ENCODE measurements at regions not wholly inside any gene's neighbourhood (a gene's known extent, or its start where the extent isn't known, plus 50 kb on each side); places are given as distances from the start of the nearest gene placed in this dataset.

DNA sequence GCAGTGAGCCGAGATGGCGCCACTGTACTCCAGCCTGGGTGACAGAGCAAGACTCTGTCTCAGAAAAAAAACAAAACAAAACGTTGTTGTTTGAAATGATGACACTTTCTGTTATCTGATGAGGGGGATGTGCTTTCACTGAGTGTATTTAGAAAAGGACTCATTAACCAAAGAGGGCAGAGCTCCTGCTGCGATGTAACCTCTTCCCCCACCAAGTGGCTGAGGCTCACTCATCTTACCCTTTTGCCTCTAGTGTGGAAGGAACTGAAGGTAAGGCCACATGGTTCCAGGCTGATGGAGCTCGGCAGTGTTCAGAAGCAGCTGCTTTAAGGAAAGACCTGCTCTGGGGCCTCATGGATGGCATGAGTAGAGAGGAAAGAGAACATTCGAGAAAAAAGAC lies 105.7 kb upstream of the RUNX1 start:
- DNase-seq = no peak
- peaks cover 6 to 23% (median 14%) of the 10 kb centered on the region in 8 donors for H3K9me3 ChIP-seq
- intact Hi-C loops (cut with DNase I; ENCODE audit: low total_unique reads) = no loop called here
- TF ChIP-seq CTCF (IDR thresholded peaks at IDR 0.05 in 8 of 11, conservative IDR thresholded peaks at IDR 0.05 in 3 of 11) = no peak
- TF ChIP-seq POLR2AphosphoS5 (IDR thresholded peaks at IDR 0.05) = no peak
- no peak for TF ChIP-seq POLR2A (IDR thresholded peaks at IDR 0.05)
- no peak overlapping the region for H3K27ac ChIP-seq
- no peak overlapping the region for H3K4me3 ChIP-seq
- H3K27me3 ChIP-seq (replicated peaks in 1 of 7) = no peaks in the 10 kb centered on the region
- no peaks in the 10 kb centered on the region for H3K36me3 ChIP-seq
- WGBS, 5 donors = 79 to 91% (median 89%) methylated on average over 6 of the region's 6 CpGs
- no peaks in the 10 kb centered on the region for H3K4me1 ChIP-seq

GRCh38 chr21:35153671-35154070 lies 104.6 kb upstream of the RUNX1 start:
- no peak for DNase-seq
- no peaks in the 10 kb centered on the region for H3K4me1 ChIP-seq
- no peaks in the 10 kb centered on the region for H3K27me3 ChIP-seq (replicated peaks in 1 of 7)
- H3K27ac ChIP-seq = no peak overlapping the region
- no peaks in the 10 kb centered on the region for H3K36me3 ChIP-seq
- H3K4me3 ChIP-seq = no peak overlapping the region
- WGBS, 5 donors = 83 to 88% (median 86%) methylated on average over 5 of the region's 5 CpGs
- TF ChIP-seq POLR2A (IDR thresholded peaks at IDR 0.05) (no peak), POLR2AphosphoS5 (IDR thresholded peaks at IDR 0.05) (no peak), CTCF (IDR thresholded peaks at IDR 0.05 in 8 of 11, conservative IDR thresholded peaks at IDR 0.05 in 3 of 11) (no peak)
- intact Hi-C loops (cut with DNase I; ENCODE audit: low total_unique reads) = no loop called here
- H3K9me3 ChIP-seq = peaks cover 6 to 23% (median 14%) of the 10 kb centered on the region in 8 donors

DNA sequence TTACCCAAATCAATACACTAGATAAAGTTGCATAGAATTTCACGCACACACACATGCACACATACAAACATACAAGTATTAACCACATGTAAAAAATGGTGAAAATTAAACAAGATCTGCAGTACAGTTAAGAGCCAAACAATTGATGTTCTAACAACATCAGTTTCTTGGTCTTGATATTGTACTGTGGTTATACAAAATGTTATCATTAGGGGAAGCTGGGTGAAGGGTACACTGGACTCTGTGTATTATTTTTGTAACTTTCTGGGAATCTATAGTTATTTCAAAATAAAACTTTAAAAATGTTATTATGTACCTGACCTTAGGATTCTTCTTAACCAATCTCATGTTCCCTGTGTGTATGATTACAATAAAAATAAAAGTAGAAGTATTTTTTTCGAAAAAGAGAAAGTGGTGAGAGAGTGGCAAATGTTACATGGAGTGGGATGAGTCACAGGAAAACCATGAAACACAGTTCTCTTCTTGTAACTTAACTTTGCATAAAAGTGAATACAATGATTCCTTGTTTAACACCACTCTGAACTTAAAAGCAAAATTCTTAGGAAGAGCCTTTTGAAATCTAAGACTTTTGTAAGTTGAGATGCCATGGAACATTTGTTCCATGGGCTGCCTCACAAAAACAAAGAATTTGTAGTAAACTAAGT lies 101.6 kb upstream of the RUNX1 start:
- Histone ChIP-seq H3K9me3 (peaks cover 0 to 5% (median 0%) of the 10 kb centered on the region in 8 donors), H3K27me3 (replicated peaks in 1 of 7) (no peaks in the 10 kb centered on the region), H3K36me3 (no peaks in the 10 kb centered on the region), H3K4me3 (no peak overlapping the region), H3K27ac (no peak overlapping the region), H3K4me1 (no peaks in the 10 kb centered on the region)
- TF ChIP-seq POLR2A (IDR thresholded peaks at IDR 0.05) (no peak), CTCF (IDR thresholded peaks at IDR 0.05 in 8 of 11, conservative IDR thresholded peaks at IDR 0.05 in 3 of 11) (no peak), POLR2AphosphoS5 (IDR thresholded peaks at IDR 0.05) (no peak)
- no peak for DNase-seq
- WGBS, 5 donors = 82 to 96% (median 86%) methylated on average over 2 of the region's 2 CpGs
- intact Hi-C loops (cut with DNase I; ENCODE audit: low total_unique reads) = no loop called here

- Histone ChIP-seq H3K27ac (no peak overlapping the region), H3K36me3 (no peaks in the 10 kb centered on the region), H3K4me3 (no peak overlapping the region), H3K9me3 (peaks cover 0 to 5% (median 0%) of the 10 kb centered on the region in 8 donors), H3K4me1 (no peaks in the 10 kb centered on the region), H3K27me3 (replicated peaks in 1 of 7) (no peaks in the 10 kb centered on the region)
- intact Hi-C loops (cut with DNase I; ENCODE audit: low total_unique reads) = no loop called here
- WGBS, 5 donors = 70 to 87% (median 74%) methylated on average over 3 of the region's 3 CpGs
- DNase-seq = no peak
- no peak for TF ChIP-seq POLR2A (IDR thresholded peaks at IDR 0.05)
- TF ChIP-seq POLR2AphosphoS5 (IDR thresholded peaks at IDR 0.05) = no peak
- TF ChIP-seq CTCF (IDR thresholded peaks at IDR 0.05 in 8 of 11, conservative IDR thresholded peaks at IDR 0.05 in 3 of 11) = no peak
Measured at GRCh38 chr21:35149698-35150097, 100.6 kb upstream of the RUNX1 start.

Data from spleen (tissue), 11 donors.